ENCODE measurements at regions not wholly inside any gene's neighbourhood (a gene's known extent, or its start where the extent isn't known, plus 50 kb on each side); places are given as distances from the start of the nearest gene placed in this dataset.

DNA sequence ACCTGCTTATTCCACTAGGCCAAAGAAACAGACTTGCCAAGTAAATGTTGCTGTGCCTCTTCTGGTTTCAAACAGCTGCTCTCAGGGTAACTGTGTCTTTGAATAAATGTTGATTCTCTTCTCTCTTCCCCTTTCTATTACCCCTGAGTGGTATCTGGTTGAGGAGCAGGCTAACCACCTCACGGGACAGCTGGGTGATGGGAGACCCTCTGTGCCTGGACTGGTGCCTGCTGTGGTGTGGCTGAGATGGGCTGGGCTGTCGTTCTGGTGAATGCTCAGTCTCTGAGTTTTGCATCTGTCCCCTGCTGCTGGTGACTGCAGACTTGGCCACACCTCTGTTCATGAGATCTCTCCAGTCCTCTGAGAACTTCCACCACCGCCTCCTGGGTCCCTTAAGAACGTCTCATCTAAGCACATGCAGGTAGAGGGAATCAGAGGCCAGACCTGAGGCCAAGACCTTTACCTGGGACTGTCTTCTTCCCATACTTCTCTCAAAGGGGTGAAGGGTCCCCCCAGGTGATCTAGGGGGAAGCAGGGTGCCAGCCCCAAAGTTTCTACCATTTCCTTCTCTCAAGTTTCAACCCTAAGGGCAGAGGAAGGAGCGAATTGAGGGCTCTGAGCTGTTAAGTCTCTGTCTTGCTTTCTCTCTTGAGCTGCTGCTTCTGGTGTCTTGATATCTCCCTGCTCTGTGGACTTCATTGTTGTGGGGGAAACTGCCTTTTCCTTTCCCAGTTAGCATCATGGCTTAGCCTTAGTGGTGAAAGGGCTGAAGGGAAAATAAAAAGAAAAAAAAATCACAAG, 252.9 kb downstream of the EBLN2 start:
- Histone ChIP-seq H3K9me3 (ENCODE audit: control insufficient read depth in 4 of 4, low read length in 3 of 4) (no peaks in the 10 kb centered on the region), H3K36me3 (ENCODE audit: control insufficient read depth in 4 of 4, insufficient read depth in 3 of 4, low read depth in 1 of 4, low read length in 3 of 4) (no peaks in the 10 kb centered on the region), H3K27me3 (ENCODE audit: control insufficient read depth in 4 of 4, insufficient read depth in 4 of 4, low read length in 3 of 4) (no peaks in the 10 kb centered on the region), H3K4me3 (ENCODE audit: low read depth in 1 of 3, low read length in 3 of 3) (no peak overlapping the region), H3K4me1 (ENCODE audit: control insufficient read depth in 4 of 4, insufficient read depth in 4 of 4, low read length in 3 of 4) (no peaks in the 10 kb centered on the region), H3K9ac (ENCODE audit: low read depth in 1 of 2, low read length in 2 of 2) (no peak overlapping the region), H3K27ac (ENCODE audit: low read depth in 1 of 2, low read length in 2 of 2) (no peak overlapping the region)
- TF ChIP-seq RAD21 (IDR thresholded peaks at IDR 0.05) (no peak), FOXA2 (IDR thresholded peaks at IDR 0.05) (no peak), FOXA1 (IDR thresholded peaks at IDR 0.05) (no peak), GABPA (IDR thresholded peaks at IDR 0.05 in 1 of 2, conservative IDR thresholded peaks at IDR 0.05 in 1 of 2) (no peak), EGR1 (IDR thresholded peaks at IDR 0.05; ENCODE audit: low read depth in 2 of 2) (no peak), HNF4G (IDR thresholded peaks at IDR 0.05) (no peak), HNF4A (conservative IDR thresholded peaks at IDR 0.05) (no peak), YY1 (IDR thresholded peaks at IDR 0.05) (no peak), TAF1 (conservative IDR thresholded peaks at IDR 0.05) (no peak), RXRA (IDR thresholded peaks at IDR 0.05) (no peak), JUND (IDR thresholded peaks at IDR 0.05) (no peak), ZBTB33 (IDR thresholded peaks at IDR 0.05) (no peak), SP1 (IDR thresholded peaks at IDR 0.05) (no peak), NR2F2 (IDR thresholded peaks at IDR 0.05) (no peak), REST (IDR thresholded peaks at IDR 0.05) (no peak)
- TF ChIP-seq, protein P1, sequence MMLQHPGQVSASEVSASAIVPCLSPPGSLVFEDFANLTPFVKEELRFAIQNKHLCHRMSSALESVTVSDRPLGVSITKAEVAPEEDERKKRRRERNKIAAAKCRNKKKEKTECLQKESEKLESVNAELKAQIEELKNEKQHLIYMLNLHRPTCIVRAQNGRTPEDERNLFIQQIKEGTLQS (IDR thresholded peaks at IDR 0.05), result no peak
- TF ChIP-seq, protein P2, sequence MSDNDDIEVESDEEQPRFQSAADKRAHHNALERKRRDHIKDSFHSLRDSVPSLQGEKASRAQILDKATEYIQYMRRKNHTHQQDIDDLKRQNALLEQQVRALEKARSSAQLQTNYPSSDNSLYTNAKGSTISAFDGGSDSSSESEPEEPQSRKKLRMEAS (IDR thresholded peaks at IDR 0.05), result no peak
- TF ChIP-seq, protein P3, sequence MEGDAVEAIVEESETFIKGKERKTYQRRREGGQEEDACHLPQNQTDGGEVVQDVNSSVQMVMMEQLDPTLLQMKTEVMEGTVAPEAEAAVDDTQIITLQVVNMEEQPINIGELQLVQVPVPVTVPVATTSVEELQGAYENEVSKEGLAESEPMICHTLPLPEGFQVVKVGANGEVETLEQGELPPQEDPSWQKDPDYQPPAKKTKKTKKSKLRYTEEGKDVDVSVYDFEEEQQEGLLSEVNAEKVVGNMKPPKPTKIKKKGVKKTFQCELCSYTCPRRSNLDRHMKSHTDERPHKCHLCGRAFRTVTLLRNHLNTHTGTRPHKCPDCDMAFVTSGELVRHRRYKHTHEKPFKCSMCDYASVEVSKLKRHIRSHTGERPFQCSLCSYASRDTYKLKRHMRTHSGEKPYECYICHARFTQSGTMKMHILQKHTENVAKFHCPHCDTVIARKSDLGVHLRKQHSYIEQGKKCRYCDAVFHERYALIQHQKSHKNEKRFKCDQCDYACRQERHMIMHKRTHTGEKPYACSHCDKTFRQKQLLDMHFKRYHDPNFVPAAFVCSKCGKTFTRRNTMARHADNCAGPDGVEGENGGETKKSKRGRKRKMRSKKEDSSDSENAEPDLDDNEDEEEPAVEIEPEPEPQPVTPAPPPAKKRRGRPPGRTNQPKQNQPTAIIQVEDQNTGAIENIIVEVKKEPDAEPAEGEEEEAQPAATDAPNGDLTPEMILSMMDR (IDR thresholded peaks at IDR 0.05; ENCODE audit: low read depth, low read length, missing input control), result no peak
- WGBS, result 66% methylated on average over 5 of the region's 5 CpGs
- DNase-seq (ENCODE audit: low spot score), result no peak

All from liver (tissue), 8 donors.